Frontal cortex (tissue), 3 donors: ENCODE measurements at regions not wholly inside any gene's neighbourhood (a gene's known extent, or its start where the extent isn't known, plus 50 kb on each side); places are given as distances from the start of the nearest gene placed in this dataset.
"Not testable (repeated sequence)": the region's sequence is repeated elsewhere in the genome, so short reads cannot be mapped to it uniquely, and the experiment has no call there.

Experiments
- DNase-seq, 2 donors: peaks; one replicate each; pipeline ENCODE4 v3.0.0; 2012; ENCODE audit warnings: low spot score in 2 of 2
- FAIRE-seq: peaks from 2 replicates; lab custom pipeline; 2012; peaks lifted over from hg19 to GRCh38; lab: Jason Lieb, UNC
- donor health status: control.
- donor health status: control.
- donor health status: control.

GRCh38 chr4:81712714-81713113 lies 241.0 kb upstream of the RASGEF1B start:
- FAIRE-seq, result no peak

DNA sequence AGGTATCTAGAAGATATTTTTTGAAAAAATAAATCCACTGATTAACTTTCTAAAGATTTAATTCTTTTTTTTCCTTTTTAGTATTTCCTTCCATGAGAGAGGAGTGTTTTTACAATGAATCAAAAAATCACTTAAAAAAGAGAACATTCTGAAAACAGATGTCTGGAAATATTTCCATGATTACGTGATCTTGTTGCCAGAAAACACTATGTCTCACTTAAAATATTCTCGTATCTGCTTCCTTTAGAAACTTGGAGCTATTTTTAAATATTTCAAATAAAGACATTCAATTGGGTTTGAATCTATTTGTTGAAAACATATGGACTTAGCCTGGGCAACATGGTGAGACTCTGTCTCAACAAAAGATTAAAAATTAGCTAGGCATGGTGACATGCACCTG lies 232.8 kb upstream of the RASGEF1B start:
- no peak for FAIRE-seq
- no peak for DNase-seq

More at GRCh38 chr4:81712714-81713113, 241.0 kb upstream of the RASGEF1B start:
- no peak for DNase-seq

DNA sequence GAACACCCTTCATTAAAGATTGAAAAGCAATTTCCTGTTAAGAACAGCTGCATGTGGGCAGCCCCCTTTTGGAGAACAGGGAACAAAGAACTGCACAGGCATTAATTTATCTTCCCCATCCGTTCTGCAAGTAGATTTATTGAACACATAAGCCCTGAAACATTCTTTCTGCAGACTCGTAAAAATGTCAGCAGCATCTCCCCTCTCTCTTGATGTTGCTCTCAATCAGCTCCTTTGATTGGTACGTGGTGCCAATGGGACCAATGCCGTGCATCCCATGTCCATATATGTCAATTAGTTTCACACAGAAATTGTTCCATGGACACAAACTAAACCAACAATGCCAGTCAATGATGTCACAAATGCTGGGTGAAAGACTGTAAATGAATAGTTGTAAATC lies 228.5 kb upstream of the RASGEF1B start:
- FAIRE-seq (no peak), DNase-seq (no peak)

DNA sequence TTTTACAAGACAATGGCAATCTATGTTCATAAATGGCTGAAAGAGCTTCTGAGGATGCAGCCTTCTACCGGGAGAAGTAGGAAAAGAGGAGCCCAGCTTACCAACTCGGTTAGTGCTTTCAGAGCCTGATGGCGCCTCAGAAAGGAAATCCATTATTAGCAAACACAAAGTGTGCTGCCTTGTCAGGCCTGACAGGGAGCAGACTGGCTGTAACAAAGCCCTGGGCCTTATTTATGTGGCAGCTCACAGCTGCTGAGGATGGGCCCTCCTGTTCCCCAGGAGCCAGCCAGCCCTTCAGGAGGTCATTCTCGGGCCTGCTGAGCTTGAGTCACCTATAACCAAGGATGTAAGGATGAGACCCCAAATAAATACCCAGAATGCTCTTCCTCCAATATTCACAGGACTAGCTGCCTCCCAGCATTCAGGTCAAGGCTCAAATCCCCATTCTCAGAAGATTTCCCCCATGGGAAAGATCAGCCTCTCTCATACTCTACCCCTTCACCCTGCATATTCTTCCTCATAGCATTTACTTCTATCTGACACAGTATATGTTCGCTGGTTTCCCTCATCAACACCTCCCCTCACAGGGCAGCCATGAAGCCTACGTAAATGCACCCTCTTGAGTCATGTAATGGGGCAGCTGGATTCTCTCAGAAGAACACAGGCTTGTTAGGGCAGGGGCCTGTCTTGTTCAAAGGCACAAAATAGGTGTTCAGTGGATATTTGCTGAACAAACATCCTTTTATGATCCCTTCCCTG lies 227.0 kb upstream of the RASGEF1B start:
- DNase-seq (no peak), FAIRE-seq (no peak)

- FAIRE-seq (no peak), DNase-seq (no peak)
Measured at GRCh38 chr4:81694176-81694913, 222.6 kb upstream of the RASGEF1B start.

DNA sequence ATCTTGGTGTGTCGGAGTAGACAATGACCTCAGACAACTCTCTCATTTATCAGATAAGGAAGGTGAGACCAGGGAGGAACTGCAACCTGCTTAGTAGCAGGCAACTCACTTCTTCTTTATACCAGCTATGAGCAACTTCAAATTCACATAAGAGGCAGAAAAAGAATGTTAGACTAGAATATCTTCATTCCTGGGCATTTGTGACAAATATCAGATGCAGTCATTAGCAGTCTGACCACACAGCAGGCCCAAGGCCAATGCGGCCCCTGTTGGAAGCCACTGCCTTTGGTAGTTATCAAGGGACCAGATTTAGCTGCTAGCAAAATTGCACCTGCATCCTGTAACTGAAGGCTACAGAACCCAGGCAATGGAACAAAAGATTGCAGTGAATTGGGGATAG lies 219.2 kb upstream of the RASGEF1B start:
- no peak for DNase-seq
- FAIRE-seq, result no peak

- no peak for FAIRE-seq
- DNase-seq, result no peak
Measured at GRCh38 chr4:81688085-81688484, 216.4 kb upstream of the RASGEF1B start.

DNA sequence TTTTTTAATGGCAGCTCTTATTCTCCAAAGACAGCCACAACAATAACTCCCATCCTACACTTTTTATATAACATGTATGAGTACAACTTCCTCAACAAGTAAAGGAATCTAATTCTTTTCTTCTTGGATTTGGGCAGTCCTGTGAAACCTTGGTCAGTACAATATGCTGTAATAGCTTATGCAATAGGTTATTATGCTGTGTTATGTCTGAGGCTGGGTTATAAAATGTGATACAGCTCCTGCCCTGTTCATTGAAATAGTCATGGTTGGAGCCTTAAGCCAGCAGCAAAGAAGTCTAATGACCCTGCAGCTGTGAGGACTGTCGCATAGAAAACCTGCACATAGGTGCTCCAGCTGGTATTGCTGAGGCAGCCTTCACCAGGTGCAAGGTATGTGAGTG lies 215.8 kb upstream of the RASGEF1B start:
- FAIRE-seq, result no peak
- no peak for DNase-seq

DNA sequence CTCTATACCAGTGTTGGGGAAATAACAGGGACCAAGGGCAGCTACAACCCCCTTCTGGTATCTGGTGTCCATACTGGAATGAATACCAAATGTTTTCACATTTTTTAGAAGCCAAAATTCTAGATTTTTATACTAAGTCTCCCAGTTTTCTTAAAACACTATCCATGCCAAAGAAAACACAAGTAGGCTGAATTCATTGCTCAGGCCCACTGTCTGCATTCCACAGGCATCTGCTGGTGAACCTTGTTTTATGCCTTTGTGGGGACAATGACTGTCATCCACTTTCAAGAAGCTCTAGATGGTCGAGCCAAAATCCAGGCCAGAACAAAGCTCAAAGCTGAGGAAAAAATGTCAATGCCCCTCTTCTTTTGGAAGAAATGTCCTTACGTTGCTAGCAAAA lies 213.4 kb upstream of the RASGEF1B start:
- DNase-seq (no peak), FAIRE-seq (no peak)

- FAIRE-seq (no peak), DNase-seq (no peak)
Measured at GRCh38 chr4:81684352-81684751, 212.6 kb upstream of the RASGEF1B start.

GRCh38 chr4:81682492-81682891 lies 210.8 kb upstream of the RASGEF1B start:
- FAIRE-seq (no peak), DNase-seq (no peak)

- DNase-seq (no peak), FAIRE-seq (no peak)
Measured at GRCh38 chr4:81679315-81679714, 207.6 kb upstream of the RASGEF1B start.

- no peak for FAIRE-seq
Measured at GRCh38 chr4:81678801-81679200, 207.1 kb upstream of the RASGEF1B start.

GRCh38 chr4:81676537-81676936 lies 204.8 kb upstream of the RASGEF1B start:
- FAIRE-seq (no peak), DNase-seq (no peak)

More at GRCh38 chr4:81678801-81679200, 207.1 kb upstream of the RASGEF1B start:
- no peak for DNase-seq

GRCh38 chr4:81675791-81676393 lies 204.2 kb upstream of the RASGEF1B start:
- FAIRE-seq (no peak), DNase-seq (no peak)

DNA sequence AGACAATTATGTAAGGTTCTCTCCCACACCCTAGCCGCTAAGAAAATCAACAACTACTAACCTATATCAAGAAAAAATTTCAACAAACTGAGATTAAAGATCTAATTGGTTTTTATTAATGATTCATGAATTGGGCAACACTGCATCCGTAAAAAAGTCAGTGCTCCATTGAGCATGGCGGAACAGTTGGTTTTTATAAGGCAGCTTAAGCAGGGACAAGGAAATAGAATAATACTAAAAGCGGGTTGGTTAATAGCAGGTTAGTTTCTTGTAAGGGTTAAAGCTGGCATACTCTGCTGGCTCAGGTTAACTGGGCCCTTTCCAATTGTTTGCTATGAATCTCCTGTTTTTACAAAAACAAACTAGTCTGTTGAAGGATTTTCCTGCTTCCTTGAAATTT lies 202.3 kb upstream of the RASGEF1B start:
- DNase-seq (no peak), FAIRE-seq (no peak)

GRCh38 chr4:81668328-81668727 lies 196.6 kb upstream of the RASGEF1B start:
- not testable (repeated sequence) for FAIRE-seq, DNase-seq

DNA sequence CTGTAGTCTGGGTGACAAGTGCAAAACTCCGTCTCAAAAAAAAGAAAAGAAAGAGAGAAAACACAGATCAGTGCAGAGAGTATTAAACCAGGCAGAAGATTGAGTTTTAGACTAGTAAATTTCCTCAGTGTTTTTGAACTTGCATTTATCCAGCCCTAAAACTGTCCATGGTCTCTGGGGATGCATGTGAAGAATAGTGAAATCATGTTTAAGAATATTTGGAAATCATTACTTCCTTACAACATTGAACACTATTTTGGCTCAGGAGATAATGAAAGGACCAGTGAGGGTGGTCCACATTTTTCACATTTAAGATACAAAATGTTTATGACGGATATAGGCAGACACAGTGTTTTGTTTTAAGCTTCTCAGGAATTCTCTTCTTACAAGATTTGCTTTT lies 195.8 kb upstream of the RASGEF1B start:
- DNase-seq (no peak), FAIRE-seq (no peak)

DNA sequence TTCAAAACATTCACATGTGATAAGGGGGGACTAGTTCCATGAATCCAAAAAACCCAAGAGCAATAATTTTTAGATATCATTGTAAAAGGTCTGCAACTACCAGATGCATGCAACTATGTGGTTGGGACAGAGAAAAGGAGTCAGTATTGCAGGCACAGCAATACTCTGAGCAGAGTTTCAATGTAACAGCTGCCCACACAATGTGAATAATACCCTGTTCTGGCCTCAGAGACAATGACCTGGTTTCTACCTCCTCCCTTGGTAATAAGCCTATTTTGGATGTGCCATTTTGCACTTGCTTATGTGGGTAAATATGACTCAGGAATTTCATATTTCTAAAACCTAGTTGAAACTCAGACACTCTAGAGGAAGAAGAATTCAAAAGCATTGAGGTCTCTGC lies 194.8 kb upstream of the RASGEF1B start:
- DNase-seq, result no peak
- no peak for FAIRE-seq

DNA sequence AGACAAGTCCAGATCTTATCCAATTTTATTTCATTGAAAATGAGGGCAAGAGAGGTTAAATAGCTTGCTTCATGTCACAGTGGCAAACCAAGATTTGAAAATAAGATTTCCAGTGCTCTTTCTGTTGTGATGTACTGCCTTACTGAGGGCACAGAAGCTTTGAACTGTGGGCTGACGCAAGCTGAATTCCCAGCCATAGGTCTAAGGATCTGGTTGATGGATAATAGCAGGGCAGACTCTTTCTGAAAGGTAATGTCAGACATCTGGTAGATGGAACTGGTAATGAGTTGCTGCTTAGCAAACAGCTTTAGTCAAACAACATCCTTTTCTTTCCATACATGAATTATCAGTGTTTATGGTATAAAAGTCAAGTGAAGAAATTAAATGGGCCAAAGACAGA lies 193.9 kb upstream of the RASGEF1B start:
- FAIRE-seq, result no peak
- DNase-seq, result no peak

GRCh38 chr4:81665045-81665444 lies 193.3 kb upstream of the RASGEF1B start:
- no peak for FAIRE-seq
- DNase-seq, result no peak
